Activated T-cell treated with anti-CD3 and anti-CD28 coated beads, Interleukin-2, amount 50 U/mL, for 72 hours (primary cell): ENCODE measurements at regions not wholly inside any gene's neighbourhood (a gene's known extent, or its start where the extent isn't known, plus 50 kb on each side); places are given as distances from the start of the nearest gene placed in this dataset.

Experiments
- ATAC-seq, 2 donors: fragments of 150-1000 bp; cut with Tn5 transposase; replicated peaks in 1 of 2; 2 replicates each; pipeline ENCODE4 v1.10.0; 2021; ENCODE audit warnings: moderate library complexity in 2 of 2, mild to moderate bottlenecking in 1 of 2
- DNase-seq, 2 donors: peaks; one replicate each; pipeline ENCODE4 v3.0.0; 2021 to 2022; ENCODE audit warnings: mixed read lengths in 1 of 2
- H3K27ac Mint-ChIP-seq: one replicate; pipeline ENCODE4 v1.8.0; 2022; ENCODE audit warnings: mild to moderate bottlenecking, moderate library complexity, mixed read lengths
- H3K27me3 Mint-ChIP-seq: one replicate; pipeline ENCODE4 v1.8.0; 2022; ENCODE audit warnings: low read depth, mixed read lengths
- H3K36me3 Mint-ChIP-seq, 2 donors: one replicate each; pipeline ENCODE4 v1.8.0; 2022; ENCODE audit warnings: mixed read lengths in 2 of 2, mild to moderate bottlenecking in 1 of 2; ENCODE audit not compliant: insufficient read depth in 2 of 2
- H3K4me1 Mint-ChIP-seq: one replicate; pipeline ENCODE4 v1.8.0; 2022; ENCODE audit warnings: low read depth, mixed read lengths
- H3K4me3 Mint-ChIP-seq, 2 donors: one replicate each; pipeline ENCODE4 v1.8.0; 2022; ENCODE audit warnings: mild to moderate bottlenecking in 2 of 2, mixed read lengths in 2 of 2, moderate library complexity in 2 of 2
- H3K9me3 Mint-ChIP-seq, 2 donors: one replicate each; pipeline ENCODE4 v1.8.0; 2022; ENCODE audit warnings: mixed read lengths in 2 of 2

- no peak overlapping the region for H3K27ac Mint-ChIP-seq
- no peaks in the 10 kb centered on the region for H3K36me3 Mint-ChIP-seq
- ATAC-seq (no peak), DNase-seq (no peak)
- H3K9me3 Mint-ChIP-seq: no peaks in the 10 kb centered on the region
- no peaks in the 10 kb centered on the region for H3K27me3 Mint-ChIP-seq
- no peaks in the 10 kb centered on the region for H3K4me1 Mint-ChIP-seq
- H3K4me3 Mint-ChIP-seq: no peak overlapping the region
Observed at GRCh38 chr1:2906085-2906484, 104.6 kb upstream of the TTC34 start.

- H3K4me1 Mint-ChIP-seq: no peaks in the 10 kb centered on the region
- H3K36me3 Mint-ChIP-seq: no peaks in the 10 kb centered on the region
- no peaks in the 10 kb centered on the region for H3K27me3 Mint-ChIP-seq
- no peak overlapping the region for H3K4me3 Mint-ChIP-seq
- DNase-seq (no peak), ATAC-seq (no peak)
- H3K9me3 Mint-ChIP-seq: no peaks in the 10 kb centered on the region
- no peak overlapping the region for H3K27ac Mint-ChIP-seq
Observed at GRCh38 chr1:2906620-2907019, 105.1 kb upstream of the TTC34 start.

- Mint-ChIP-seq H3K9me3 (no peaks in the 10 kb centered on the region), H3K27me3 (no peaks in the 10 kb centered on the region)
Observed at GRCh38 chr1:2907051-2907450, 105.6 kb upstream of the TTC34 start.

GRCh38 chr1:2908081-2908480 is 106.6 kb upstream of the TTC34 start:
- Mint-ChIP-seq H3K36me3 (no peaks in the 10 kb centered on the region), H3K4me1 (no peaks in the 10 kb centered on the region), H3K27me3 (no peaks in the 10 kb centered on the region)

More at GRCh38 chr1:2907051-2907450, 105.6 kb upstream of the TTC34 start:
- H3K36me3 Mint-ChIP-seq: no peaks in the 10 kb centered on the region
- no peak overlapping the region for H3K4me3 Mint-ChIP-seq
- ATAC-seq (no peak), DNase-seq (no peak)
- no peaks in the 10 kb centered on the region for H3K4me1 Mint-ChIP-seq
- H3K27ac Mint-ChIP-seq: no peak overlapping the region

GRCh38 chr1:2908561-2908960 is 107.1 kb upstream of the TTC34 start:
- ATAC-seq (no peak), DNase-seq (no peak)
- H3K36me3 Mint-ChIP-seq: no peaks in the 10 kb centered on the region
- H3K27me3 Mint-ChIP-seq: no peaks in the 10 kb centered on the region
- H3K27ac Mint-ChIP-seq: no peak overlapping the region
- H3K4me1 Mint-ChIP-seq: no peaks in the 10 kb centered on the region
- H3K4me3 Mint-ChIP-seq: no peak overlapping the region
- no peaks in the 10 kb centered on the region for H3K9me3 Mint-ChIP-seq

More at GRCh38 chr1:2908081-2908480, 106.6 kb upstream of the TTC34 start:
- DNase-seq: no peak
- no peak overlapping the region for H3K4me3 Mint-ChIP-seq
- no peak overlapping the region for H3K27ac Mint-ChIP-seq
- H3K9me3 Mint-ChIP-seq: no peaks in the 10 kb centered on the region
- no peak for ATAC-seq

GRCh38 chr1:2909797-2910196 is 108.3 kb upstream of the TTC34 start:
- Mint-ChIP-seq H3K36me3 (no peaks in the 10 kb centered on the region), H3K27ac (no peak overlapping the region), H3K27me3 (no peaks in the 10 kb centered on the region), H3K4me3 (no peak overlapping the region), H3K4me1 (no peaks in the 10 kb centered on the region), H3K9me3 (no peaks in the 10 kb centered on the region)
- DNase-seq: no peak
- ATAC-seq: no peak

- Mint-ChIP-seq H3K4me1 (no peaks in the 10 kb centered on the region), H3K36me3 (no peaks in the 10 kb centered on the region), H3K4me3 (no peak overlapping the region), H3K27ac (no peak overlapping the region), H3K27me3 (no peaks in the 10 kb centered on the region), H3K9me3 (no peaks in the 10 kb centered on the region)
- DNase-seq: no peak
- no peak for ATAC-seq
Observed at GRCh38 chr1:2910211-2910610, 108.7 kb upstream of the TTC34 start.

GRCh38 chr1:2911421-2912178 is 109.7 kb upstream of the ACTRT2 start:
- no peaks in the 10 kb centered on the region for H3K4me1 Mint-ChIP-seq
- H3K4me3 Mint-ChIP-seq: no peak overlapping the region
- H3K9me3 Mint-ChIP-seq: peaks cover 7 to 9% of the 10 kb centered on the region in 2 donors
- no peak for ATAC-seq
- no peaks in the 10 kb centered on the region for H3K36me3 Mint-ChIP-seq
- no peak for DNase-seq
- H3K27me3 Mint-ChIP-seq: no peaks in the 10 kb centered on the region
- no peak overlapping the region for H3K27ac Mint-ChIP-seq

- H3K4me3 Mint-ChIP-seq: no peak overlapping the region
- no peak for ATAC-seq
- peaks cover 7 to 9% of the 10 kb centered on the region in 2 donors for H3K9me3 Mint-ChIP-seq
- no peaks in the 10 kb centered on the region for H3K36me3 Mint-ChIP-seq
- H3K27me3 Mint-ChIP-seq: no peaks in the 10 kb centered on the region
- no peak for DNase-seq
- H3K27ac Mint-ChIP-seq: no peak overlapping the region
- no peaks in the 10 kb centered on the region for H3K4me1 Mint-ChIP-seq
Observed at GRCh38 chr1:2912424-2913061, 108.7 kb upstream of the ACTRT2 start.

GRCh38 chr1:2913091-2913490 is 108.2 kb upstream of the ACTRT2 start:
- Mint-ChIP-seq H3K36me3 (no peaks in the 10 kb centered on the region), H3K27ac (no peak overlapping the region), H3K4me1 (no peaks in the 10 kb centered on the region), H3K9me3 (peaks cover 7 to 9% of the 10 kb centered on the region in 2 donors), H3K27me3 (no peaks in the 10 kb centered on the region), H3K4me3 (no peak overlapping the region)
- DNase-seq: no peak
- ATAC-seq: no peak

GRCh38 chr1:2914702-2915101 is 106.6 kb upstream of the ACTRT2 start:
- ATAC-seq: no peak
- Mint-ChIP-seq H3K9me3 (peaks cover 7 to 9% of the 10 kb centered on the region in 2 donors), H3K27ac (no peak overlapping the region), H3K4me3 (no peak overlapping the region), H3K27me3 (no peaks in the 10 kb centered on the region), H3K4me1 (no peaks in the 10 kb centered on the region), H3K36me3 (no peaks in the 10 kb centered on the region)
- no peak for DNase-seq

GRCh38 chr1:2916153-2916552 is 105.1 kb upstream of the ACTRT2 start:
- Mint-ChIP-seq H3K36me3 (no peaks in the 10 kb centered on the region), H3K4me3 (no peak overlapping the region), H3K27ac (no peak overlapping the region), H3K4me1 (no peaks in the 10 kb centered on the region), H3K9me3 (peaks cover 7 to 9% of the 10 kb centered on the region in 2 donors), H3K27me3 (no peaks in the 10 kb centered on the region)
- DNase-seq: no peak
- no peak for ATAC-seq

GRCh38 chr1:2916706-2917105 is 104.6 kb upstream of the ACTRT2 start:
- Mint-ChIP-seq H3K27me3 (no peaks in the 10 kb centered on the region), H3K4me3 (no peak overlapping the region), H3K9me3 (peaks cover 7 to 9% of the 10 kb centered on the region in 2 donors), H3K27ac (no peak overlapping the region), H3K36me3 (no peaks in the 10 kb centered on the region), H3K4me1 (no peaks in the 10 kb centered on the region)
- no peak for DNase-seq
- ATAC-seq: no peak

- Mint-ChIP-seq H3K27me3 (no peaks in the 10 kb centered on the region), H3K27ac (no peak overlapping the region), H3K4me3 (no peak overlapping the region), H3K4me1 (no peaks in the 10 kb centered on the region), H3K36me3 (no peaks in the 10 kb centered on the region), H3K9me3 (peaks cover 7 to 9% of the 10 kb centered on the region in 2 donors)
- ATAC-seq (no peak), DNase-seq (no peak)
Observed at GRCh38 chr1:2917284-2917683, 104.0 kb upstream of the ACTRT2 start.
